ENCODE measurements at regions not wholly inside any gene's neighbourhood (a gene's known extent, or its start where the extent isn't known, plus 50 kb on each side); places are given as distances from the start of the nearest gene placed in this dataset.
"Not testable (repeated sequence)": the region's sequence is repeated elsewhere in the genome, so short reads cannot be mapped to it uniquely, and the experiment has no call there.

DNA sequence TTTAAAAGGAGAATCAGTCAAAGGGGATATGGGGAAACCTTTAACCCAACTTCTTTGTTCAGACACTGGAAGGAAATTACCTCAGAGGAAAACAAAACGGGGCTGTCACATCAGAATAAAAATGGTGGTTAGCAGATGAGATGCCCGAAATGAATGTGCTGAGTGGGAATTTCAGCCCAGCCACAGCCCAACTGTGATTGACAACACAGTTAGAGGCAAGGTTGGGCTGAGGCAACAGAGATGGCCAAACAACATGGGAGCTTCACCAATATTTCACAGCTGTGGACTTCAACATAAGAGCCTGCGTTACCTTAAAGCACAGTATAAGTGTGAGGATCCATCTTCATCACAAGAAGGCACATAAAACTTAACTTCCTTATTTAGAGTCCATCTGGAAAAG, 133.5 kb upstream of the PTPRZ1 start:
- H3K27me3 ChIP-seq, result no peaks in the 10 kb centered on the region
- WGBS, result 82% methylated on average over 3 of the region's 3 CpGs
- H3K9me3 ChIP-seq, result no peaks in the 10 kb centered on the region
- no peak for TF ChIP-seq POLR2AphosphoS5 (IDR thresholded peaks at IDR 0.05)
- TF ChIP-seq, protein P1, sequence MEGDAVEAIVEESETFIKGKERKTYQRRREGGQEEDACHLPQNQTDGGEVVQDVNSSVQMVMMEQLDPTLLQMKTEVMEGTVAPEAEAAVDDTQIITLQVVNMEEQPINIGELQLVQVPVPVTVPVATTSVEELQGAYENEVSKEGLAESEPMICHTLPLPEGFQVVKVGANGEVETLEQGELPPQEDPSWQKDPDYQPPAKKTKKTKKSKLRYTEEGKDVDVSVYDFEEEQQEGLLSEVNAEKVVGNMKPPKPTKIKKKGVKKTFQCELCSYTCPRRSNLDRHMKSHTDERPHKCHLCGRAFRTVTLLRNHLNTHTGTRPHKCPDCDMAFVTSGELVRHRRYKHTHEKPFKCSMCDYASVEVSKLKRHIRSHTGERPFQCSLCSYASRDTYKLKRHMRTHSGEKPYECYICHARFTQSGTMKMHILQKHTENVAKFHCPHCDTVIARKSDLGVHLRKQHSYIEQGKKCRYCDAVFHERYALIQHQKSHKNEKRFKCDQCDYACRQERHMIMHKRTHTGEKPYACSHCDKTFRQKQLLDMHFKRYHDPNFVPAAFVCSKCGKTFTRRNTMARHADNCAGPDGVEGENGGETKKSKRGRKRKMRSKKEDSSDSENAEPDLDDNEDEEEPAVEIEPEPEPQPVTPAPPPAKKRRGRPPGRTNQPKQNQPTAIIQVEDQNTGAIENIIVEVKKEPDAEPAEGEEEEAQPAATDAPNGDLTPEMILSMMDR (IDR thresholded peaks at IDR 0.05), result no peak
- TF ChIP-seq POLR2A (IDR thresholded peaks at IDR 0.05; ENCODE audit: low read depth), result no peak
- no peak for TF ChIP-seq EP300 (IDR thresholded peaks at IDR 0.05)
- H3K4me1 ChIP-seq, result no peaks in the 10 kb centered on the region
- no peak overlapping the region for H3K27ac ChIP-seq (replicated peaks in 1 of 4)
- intact Hi-C loops (cut with DNase I), result no loop called here
- H3K4me3 ChIP-seq, result no peak overlapping the region
- no peak for DNase-seq (ENCODE audit: extremely low spot score)
- H3K36me3 ChIP-seq, result no peaks in the 10 kb centered on the region

DNA sequence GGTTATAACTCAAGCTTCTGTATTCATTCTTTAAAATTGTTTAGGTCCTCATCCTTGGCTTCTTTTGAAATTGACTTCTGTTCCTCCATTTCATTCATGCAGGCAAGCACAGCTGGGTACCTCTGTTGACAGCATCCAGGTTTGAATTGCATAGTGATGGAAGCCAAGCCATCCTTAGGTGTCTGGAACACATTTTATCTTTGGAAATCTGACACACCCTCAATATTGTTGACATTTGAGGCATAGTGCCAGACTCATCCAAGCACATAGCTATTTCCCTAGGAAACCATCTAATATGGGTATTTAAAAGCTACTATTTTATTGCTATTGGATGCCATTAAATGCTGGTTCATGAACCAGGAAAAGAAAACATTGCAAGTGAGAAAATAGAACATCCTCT, 142.1 kb upstream of the PTPRZ1 start:
- intact Hi-C loops (cut with DNase I), result no loop called here
- TF ChIP-seq EP300 (IDR thresholded peaks at IDR 0.05) (no peak), POLR2A (IDR thresholded peaks at IDR 0.05; ENCODE audit: low read depth) (no peak), POLR2AphosphoS5 (IDR thresholded peaks at IDR 0.05) (no peak)
- TF ChIP-seq, protein P1 (IDR thresholded peaks at IDR 0.05), result no peak
- no peak for DNase-seq (ENCODE audit: extremely low spot score)
- Histone ChIP-seq H3K4me3 (no peak overlapping the region), H3K36me3 (no peaks in the 10 kb centered on the region), H3K4me1 (no peaks in the 10 kb centered on the region), H3K27me3 (no peaks in the 10 kb centered on the region), H3K9me3 (peaks cover 0 to 22% (median 15%) of the 10 kb centered on the region in 4 donors), H3K27ac (replicated peaks in 1 of 4) (no peak overlapping the region)

GRCh38 chr7:121714559-121715303, 158.2 kb upstream of the PTPRZ1 start:
- intact Hi-C loops (cut with DNase I), result no loop called here
- Histone ChIP-seq H3K4me1 (no peaks in the 10 kb centered on the region), H3K27me3 (no peaks in the 10 kb centered on the region), H3K4me3 (no peak overlapping the region), H3K9me3 (no peaks in the 10 kb centered on the region), H3K36me3 (no peaks in the 10 kb centered on the region), H3K27ac (replicated peaks in 1 of 4) (no peak overlapping the region)
- WGBS, result 51% methylated on average over 3 of the region's 3 CpGs
- no peak for TF ChIP-seq POLR2A (IDR thresholded peaks at IDR 0.05; ENCODE audit: low read depth)
- TF ChIP-seq POLR2AphosphoS5 (IDR thresholded peaks at IDR 0.05), result no peak
- TF ChIP-seq, protein P1 (IDR thresholded peaks at IDR 0.05), result no peak
- TF ChIP-seq EP300 (IDR thresholded peaks at IDR 0.05), result no peak
- DNase-seq (ENCODE audit: extremely low spot score), result no peak

DNA sequence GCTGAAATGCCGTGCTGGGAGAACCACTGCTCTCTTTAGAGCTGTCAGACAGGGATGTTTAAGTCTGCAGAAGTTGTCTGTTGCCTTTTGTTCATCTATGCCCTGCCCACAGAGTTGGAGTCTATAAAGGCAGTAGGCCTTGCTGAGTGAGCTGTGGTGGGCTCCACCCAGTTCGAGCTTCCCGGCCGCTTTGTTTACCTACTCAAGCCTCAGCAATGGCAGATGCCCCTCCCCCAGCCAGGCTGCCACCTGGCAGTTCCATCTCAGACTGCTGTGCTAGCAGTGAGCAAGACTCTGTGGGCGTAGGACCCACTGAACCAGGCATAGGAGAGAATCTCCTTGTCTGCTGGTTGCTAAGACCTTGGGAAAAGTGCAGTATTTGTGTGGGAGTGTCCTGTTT, 160.0 kb upstream of the PTPRZ1 start:
- DNase-seq (ENCODE audit: extremely low spot score); intact Hi-C loops (cut with DNase I): not testable (repeated sequence)
- WGBS, result 37% methylated on average over 4 of the region's 5 CpGs

DNA sequence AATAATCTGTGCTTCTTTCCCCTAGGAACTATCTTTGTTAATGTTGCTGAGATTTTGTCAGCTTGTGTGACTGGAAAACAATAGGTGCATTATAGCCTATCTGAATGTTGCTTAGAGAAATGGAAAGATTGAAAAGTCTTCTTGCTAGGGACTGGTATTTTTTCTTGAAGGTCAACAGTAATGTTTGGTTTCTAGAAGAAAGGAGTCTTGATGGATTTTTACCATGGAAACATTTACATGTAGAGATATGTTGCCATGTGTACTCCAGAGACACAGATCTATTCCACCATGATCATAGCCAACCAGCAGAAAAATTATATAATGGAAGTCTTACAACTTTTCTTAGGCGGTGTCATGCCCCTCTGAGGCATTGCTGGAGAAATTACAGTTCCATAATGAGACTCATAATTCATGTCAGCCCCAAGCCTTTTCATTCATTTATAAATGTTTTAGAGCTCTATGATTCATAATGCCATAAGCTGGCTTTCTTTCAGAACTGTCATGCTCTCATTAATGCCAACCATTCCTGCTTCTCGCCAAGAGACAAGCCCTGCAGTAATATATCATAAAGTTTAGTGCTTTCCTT, 175.1 kb upstream of the PTPRZ1 start:
- intact Hi-C loops (cut with DNase I), result no loop called here
- TF ChIP-seq, protein P1 (IDR thresholded peaks at IDR 0.05), result no peak
- no peak for TF ChIP-seq POLR2AphosphoS5 (IDR thresholded peaks at IDR 0.05)
- Histone ChIP-seq H3K27ac (replicated peaks in 1 of 4) (no peak overlapping the region), H3K4me3 (no peak overlapping the region), H3K36me3 (no peaks in the 10 kb centered on the region), H3K4me1 (no peaks in the 10 kb centered on the region), H3K27me3 (no peaks in the 10 kb centered on the region), H3K9me3 (no peaks in the 10 kb centered on the region)
- DNase-seq (ENCODE audit: extremely low spot score), result no peak
- 64% methylated on average over 2 of the region's 2 CpGs for WGBS

More for the DNA sequence above, 160.0 kb upstream of the PTPRZ1 start:
- H3K4me1 ChIP-seq; H3K4me3 ChIP-seq; H3K27me3 ChIP-seq; H3K9me3 ChIP-seq; H3K36me3 ChIP-seq; H3K27ac ChIP-seq (replicated peaks in 1 of 4): not testable (repeated sequence)

Data from esophagus muscularis mucosa (tissue), 4 donors.